ENCODE measurements at regions not wholly inside any gene's neighbourhood (a gene's known extent, or its start where the extent isn't known, plus 50 kb on each side); places are given as distances from the start of the nearest gene placed in this dataset.

DNA sequence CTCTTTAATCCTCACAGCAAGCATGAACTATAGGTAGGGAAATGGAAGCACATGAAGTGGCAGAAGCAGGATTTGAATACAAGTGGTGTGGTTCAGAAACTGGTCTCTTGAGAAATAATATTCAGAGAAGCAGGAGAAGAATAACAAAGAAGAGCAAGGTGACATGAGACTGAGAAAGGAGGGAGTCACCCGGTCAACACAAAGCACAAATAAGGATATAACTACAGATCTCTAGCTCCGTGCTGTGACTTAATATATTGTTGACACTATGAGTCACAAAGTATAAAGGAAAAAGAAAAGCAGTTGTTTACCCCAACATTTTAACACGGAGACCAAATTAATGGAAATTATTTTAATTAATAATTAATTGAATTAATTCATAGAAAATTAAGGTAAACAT, 204.5 kb downstream of the CPE start:
- Histone ChIP-seq H3K27ac (no peak overlapping the region), H3K4me1 (no peaks in the 10 kb centered on the region), H3K9me3 (no peaks in the 10 kb centered on the region), H3K36me3 (ENCODE audit: insufficient read depth in 1 of 2, low read depth in 1 of 2) (no peaks in the 10 kb centered on the region), H3K4me3 (no peak overlapping the region), H3K27me3 (ENCODE audit: insufficient read depth in 3 of 3, low read length in 2 of 3) (peaks cover 0 to 3% (median 0%) of the 10 kb centered on the region in 3 donors)
- ATAC-seq (no peak), DNase-seq (no peak)
- no peak for TF ChIP-seq CTCF (IDR thresholded peaks at IDR 0.05)
- 84 to 92% (median 85%) methylated on average over 3 of the region's 3 CpGs for WGBS, 3 donors
- intact Hi-C loops (cut with DNase I) = no loop called here

DNA sequence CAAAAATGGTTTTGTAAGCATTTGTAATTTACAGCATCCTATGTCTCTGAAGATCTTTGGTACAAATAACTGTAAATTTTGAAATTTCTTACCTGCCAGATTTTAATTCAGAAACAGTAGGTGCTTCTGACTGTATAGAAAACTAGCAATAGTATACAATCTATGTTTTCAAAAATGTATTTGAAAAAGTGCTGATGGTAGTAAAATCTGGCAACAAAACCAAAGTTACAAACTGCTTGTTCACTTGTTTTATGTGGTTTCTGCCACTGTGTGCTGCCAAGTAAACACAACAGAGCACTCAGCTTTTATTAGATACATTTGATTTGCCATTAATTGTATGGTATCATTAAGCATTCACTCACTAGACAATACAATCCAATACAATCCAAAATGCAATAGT, 206.1 kb downstream of the CPE start:
- Histone ChIP-seq H3K4me3 (no peak overlapping the region), H3K27ac (no peak overlapping the region)
- intact Hi-C loops (cut with DNase I) = no loop called here

GRCh38 chr4:165588534-165589315, 209.9 kb downstream of the CPE start:
- ATAC-seq (no peak), DNase-seq (no peak)
- Histone ChIP-seq H3K4me1 (no peaks in the 10 kb centered on the region), H3K27me3 (ENCODE audit: insufficient read depth in 3 of 3, low read length in 2 of 3) (no peaks in the 10 kb centered on the region), H3K27ac (no peak overlapping the region), H3K9me3 (no peaks in the 10 kb centered on the region), H3K4me3 (no peak overlapping the region), H3K36me3 (ENCODE audit: insufficient read depth in 1 of 2, low read depth in 1 of 2) (no peaks in the 10 kb centered on the region)
- intact Hi-C loops (cut with DNase I) = no loop called here
- no peak for TF ChIP-seq CTCF (IDR thresholded peaks at IDR 0.05)
- 29 to 35% (median 32%) methylated on average over 7 of the region's 7 CpGs for WGBS, 3 donors

More for the DNA sequence above, 206.1 kb downstream of the CPE start:
- Histone ChIP-seq H3K36me3 (ENCODE audit: insufficient read depth in 1 of 2, low read depth in 1 of 2) (no peaks in the 10 kb centered on the region), H3K27me3 (ENCODE audit: insufficient read depth in 3 of 3, low read length in 2 of 3) (peaks cover 0 to 3% (median 0%) of the 10 kb centered on the region in 3 donors), H3K9me3 (no peaks in the 10 kb centered on the region), H3K4me1 (no peaks in the 10 kb centered on the region)
- no peak for DNase-seq
- no peak for ATAC-seq
- TF ChIP-seq CTCF (IDR thresholded peaks at IDR 0.05) = no peak

- TF ChIP-seq CTCF (IDR thresholded peaks at IDR 0.05) = no peak
- Histone ChIP-seq H3K27me3 (ENCODE audit: insufficient read depth in 3 of 3, low read length in 2 of 3) (no peaks in the 10 kb centered on the region), H3K4me1 (no peaks in the 10 kb centered on the region), H3K4me3 (no peak overlapping the region), H3K36me3 (ENCODE audit: insufficient read depth in 1 of 2, low read depth in 1 of 2) (no peaks in the 10 kb centered on the region), H3K27ac (no peak overlapping the region), H3K9me3 (no peaks in the 10 kb centered on the region)
- 52 to 72% (median 57%) methylated on average over 2 of the region's 2 CpGs for WGBS, 3 donors
- no peak for DNase-seq
- intact Hi-C loops (cut with DNase I) = no loop called here
- no peak for ATAC-seq
Measured at GRCh38 chr4:165592386-165592785, 213.6 kb downstream of the CPE start.

All from psoas muscle (tissue), 7 donors.